Activated CD8-positive, alpha-beta memory T cell treated with anti-CD3 and anti-CD28 coated beads for 48 hours (primary cell): ENCODE measurements at regions not wholly inside any gene's neighbourhood (a gene's known extent, or its start where the extent isn't known, plus 50 kb on each side); places are given as distances from the start of the nearest gene placed in this dataset.

Experiments
- DNase-seq, 3 experiments: peaks; one replicate each; pipeline ENCODE4 v3.0.0-alpha.2; 2020; ENCODE audit warnings: low read depth in 2 of 3, low spot score in 2 of 3

DNA sequence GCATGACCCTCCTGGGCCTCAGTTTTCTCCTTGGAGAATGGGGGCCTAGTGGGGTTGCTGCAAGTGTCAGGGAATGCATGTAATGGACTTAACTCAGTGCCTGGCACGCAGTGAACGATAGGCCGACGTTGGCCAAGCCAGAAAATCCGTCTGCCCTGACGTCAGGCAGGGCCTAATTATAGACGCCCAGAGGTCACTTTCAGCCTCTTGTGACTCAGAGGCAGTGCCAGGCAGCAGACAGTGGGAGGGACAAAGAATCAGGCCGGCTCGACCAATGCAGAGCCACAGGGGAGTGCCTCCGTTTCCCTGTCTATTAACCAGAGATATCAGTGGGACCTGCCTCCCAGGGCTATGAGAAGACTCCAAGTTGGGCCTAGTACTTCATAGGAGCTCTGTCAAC, 115.0 kb downstream of the MN1 start:
- no peak for DNase-seq

GRCh38 chr22:27687984-27688545, 113.5 kb downstream of the MN1 start:
- no peak for DNase-seq

GRCh38 chr22:27689664-27690063, 111.9 kb downstream of the MN1 start:
- no peak for DNase-seq

DNA sequence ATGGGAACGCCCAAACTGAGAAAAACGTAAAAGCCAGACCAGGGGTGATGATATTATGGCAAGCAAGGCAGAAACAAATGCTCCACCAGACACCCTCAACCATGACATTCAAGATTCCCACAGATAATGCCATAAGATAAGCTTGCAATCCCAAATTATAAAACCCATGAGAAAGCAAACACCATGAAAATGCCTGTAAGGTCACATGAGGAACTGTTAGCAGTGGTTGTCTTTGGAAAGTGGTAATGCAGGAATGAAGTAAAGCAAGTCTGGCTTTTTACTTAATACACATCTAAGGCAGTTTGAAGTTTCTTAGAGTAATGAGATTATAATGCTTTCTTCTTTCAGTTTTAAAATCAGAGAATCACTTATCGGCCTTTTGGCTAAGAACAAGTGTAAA, 111.0 kb downstream of the MN1 start:
- no peak for DNase-seq

GRCh38 chr22:27692243-27692642, 109.3 kb downstream of the MN1 start:
- DNase-seq = no peak

- DNase-seq = no peak
Observed at GRCh38 chr22:27695925-27696324, 105.6 kb downstream of the MN1 start.

DNA sequence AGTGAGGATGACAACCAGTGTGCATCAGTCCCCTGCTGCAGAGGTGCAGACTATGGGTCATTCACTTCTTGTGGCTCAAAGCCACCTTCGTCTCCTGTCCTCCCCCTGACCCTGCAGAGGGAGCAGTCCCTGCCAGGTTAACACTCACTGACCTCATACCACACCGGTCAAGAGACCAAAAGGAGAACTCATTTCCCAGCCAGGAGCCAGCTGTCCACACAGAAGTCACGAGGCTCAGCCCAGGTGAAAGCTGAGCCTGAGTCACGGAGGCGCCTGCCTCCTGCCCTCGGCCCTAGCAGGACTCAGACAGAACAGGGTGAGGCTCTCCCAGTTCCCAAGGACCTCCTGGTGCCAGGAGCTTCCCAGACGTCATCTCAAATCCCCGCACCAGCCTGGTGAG, 103.7 kb downstream of the MN1 start:
- DNase-seq = no peak
